SK-N-SH (cell line): ENCODE measurements at regions not wholly inside any gene's neighbourhood (a gene's known extent, or its start where the extent isn't known, plus 50 kb on each side); places are given as distances from the start of the nearest gene placed in this dataset.

Experiments used
- CTCF ChIA-PET: fragments of 300-600, 350-600 bp; formaldehyde crosslinking; extraction: SDS; loops from one replicate; lab custom pipeline; 2021; lab: Yijun Ruan, JAX
- POLR2A ChIA-PET: fragments of 350-600 bp; sonication (Branson Sonifier 250); formaldehyde crosslinking; extraction: SDS; loops from one replicate; lab custom pipeline; 2020; ENCODE audit warnings: antibody characterized with exemption, inconsistent platforms; lab: Yijun Ruan, JAX
- DNase-seq: peaks from one replicate; pipeline ENCODE4 v3.0.0; 2012
- H2AFZ ChIP-seq: fragments of 200-600 bp; sonication (generic); 2 replicates; pipeline ENCODE4 v1.8.1; 2016; ENCODE audit warnings: antibody characterized with exemption, mild to moderate bottlenecking, low read depth
- H3F3A ChIP-seq: fragments of 200-600 bp; sonication (generic); replicated peaks from 2 replicates; pipeline ENCODE3; 2016; ENCODE audit warnings: antibody characterized with exemption, mild to moderate bottlenecking; ENCODE audit not compliant: insufficient read depth
- H3K27ac ChIP-seq, 2 experiments: fragments of 200-500 bp in 1 of 2; fragments of 200-600 bp in 1 of 2; sonication (Bioruptor generic) in 1 of 2; sonication (generic), shearing (Covaris generic) in 1 of 2; 2 replicates each; pipeline versions ENCODE4 v1.5.1 to v1.6.1; 2014 to 2016; ENCODE audit warnings: low read depth in 2 of 2, inconsistent platforms in 1 of 2, low read length in 1 of 2, mild to moderate bottlenecking in 1 of 2, mixed read lengths in 1 of 2
- H3K27me3 ChIP-seq: fragments of 200-600 bp; sonication (generic), shearing (Covaris generic); 2 replicates; pipeline ENCODE4 v1.6.1; 2016; ENCODE audit warnings: mixed run types; ENCODE audit not compliant: insufficient read depth
- H3K36me3 ChIP-seq, 2 experiments: fragments of 200-500 bp in 1 of 2; fragments of 200-600 bp in 1 of 2; sonication (Bioruptor generic) in 1 of 2; sonication (generic) in 1 of 2; replicated peaks in 1 of 2; 2 replicates each; pipeline versions ENCODE3 to v1.5.1; 2014 to 2016; ENCODE audit warnings: low read length in 1 of 2, mild to moderate bottlenecking in 1 of 2; ENCODE audit not compliant: insufficient read depth in 2 of 2, control insufficient read depth in 1 of 2
- H3K4me1 ChIP-seq, 2 experiments: fragments of 200-500 bp in 1 of 2; fragments of 200-600 bp in 1 of 2; sonication (Bioruptor generic) in 1 of 2; sonication (generic), shearing (Covaris generic) in 1 of 2; 2 replicates each; pipeline versions ENCODE4 v1.5.1 to v1.6.1; 2014 to 2016; ENCODE audit warnings: low read depth in 1 of 2, low read length in 1 of 2, mixed run types in 1 of 2; ENCODE audit not compliant: insufficient read depth in 2 of 2, control insufficient read depth in 1 of 2
- H3K4me2 ChIP-seq: fragments of 200-600 bp; sonication (generic), shearing (Covaris generic); 2 replicates; pipeline ENCODE4 v1.6.1; 2017; ENCODE audit warnings: mixed run types
- H3K4me3 ChIP-seq, 2 experiments: fragments of 200-500 bp in 1 of 2; fragments of 200-600 bp in 1 of 2; sonication (Bioruptor generic) in 1 of 2; sonication (generic), shearing (Covaris generic) in 1 of 2; 2 replicates each; pipeline versions ENCODE4 v1.5.1 to v1.8.1; 2014 to 2016; ENCODE audit warnings: low read depth in 2 of 2, inconsistent platforms in 1 of 2, low read length in 1 of 2, mild to moderate bottlenecking in 1 of 2, mixed read lengths in 1 of 2, moderate library complexity in 1 of 2
- H3K79me2 ChIP-seq: fragments of 200-600 bp; sonication (generic); 2 replicates; pipeline ENCODE4 v1.8.1; 2017; ENCODE audit warnings: mild to moderate bottlenecking; ENCODE audit not compliant: insufficient read depth
- H3K9ac ChIP-seq: fragments of 200-600 bp; sonication (generic); 2 replicates; pipeline ENCODE4 v1.6.1; 2017; ENCODE audit warnings: mixed run types
- H3K9me2 ChIP-seq: fragments of 200-600 bp; sonication (generic); 2 replicates; pipeline ENCODE4 v1.6.1; 2017; ENCODE audit warnings: mixed run types
- H3K9me3 ChIP-seq: fragments of 200-600 bp; sonication (generic); 2 replicates; pipeline ENCODE4 v1.6.1; 2017; ENCODE audit warnings: mixed run types, mild to moderate bottlenecking, moderate library complexity
- H4K20me1 ChIP-seq: fragments of 200-600 bp; sonication (generic); 2 replicates; pipeline ENCODE4 v1.6.1; 2017; ENCODE audit warnings: mild to moderate bottlenecking, mixed run types; ENCODE audit not compliant: insufficient read depth
- CHD2 ChIP-seq: fragments of 150-350 bp; IDR thresholded peaks from 2 replicates; pipeline ENCODE4 v1.6.1; 2018; ENCODE audit warnings: low read length; ENCODE audit not compliant: partially characterized antibody
- FOXM1 ChIP-seq: IDR thresholded peaks from 2 replicates; pipeline ENCODE4 v1.4.0; 2012; ENCODE audit warnings: low read depth, mild to moderate bottlenecking
- GABPA ChIP-seq: IDR thresholded peaks from 2 replicates; pipeline ENCODE4 v1.4.0; 2012; ENCODE audit warnings: low read depth, mild to moderate bottlenecking
- GATA2 ChIP-seq: sonication (generic); formaldehyde crosslinking; IDR thresholded peaks from 2 replicates; pipeline ENCODE4 v1.5.0; 2020; ENCODE audit warnings: mild to moderate bottlenecking, missing genetic modification reagents
- JUND ChIP-seq: IDR thresholded peaks from 2 replicates; pipeline ENCODE4 v1.4.0; 2012
- MXI1 ChIP-seq: IDR thresholded peaks from 2 replicates; pipeline ENCODE4 v1.6.1; 2012; ENCODE audit warnings: mild to moderate bottlenecking, low read depth, low read length, improper control_type of control experiment
- NFIC ChIP-seq: IDR thresholded peaks from 2 replicates; pipeline ENCODE4 v1.4.0; 2012; ENCODE audit warnings: borderline replicate concordance
- POLR2AphosphoS5 ChIP-seq: IDR thresholded peaks from 2 replicates; pipeline ENCODE4 v1.6.1; 2012; ENCODE audit warnings: low read depth, low read length
- RXRA ChIP-seq: IDR thresholded peaks from 2 replicates; pipeline ENCODE4 v1.4.0; 2012; ENCODE audit warnings: low read depth, mild to moderate bottlenecking, borderline replicate concordance
- SMC3 ChIP-seq: IDR thresholded peaks from 2 replicates; pipeline ENCODE4 v1.6.1; 2012; ENCODE audit warnings: low read depth, low read length, improper control_type of control experiment
- TAF1 ChIP-seq: IDR thresholded peaks from 2 replicates; pipeline ENCODE4 v1.6.1; 2012; ENCODE audit warnings: low read depth, mild to moderate bottlenecking, low read length, moderate library complexity, borderline replicate concordance
- TCF12 ChIP-seq: IDR thresholded peaks from 2 replicates; pipeline ENCODE4 v1.4.0; 2012
- TEAD4 ChIP-seq: IDR thresholded peaks from 2 replicates; pipeline ENCODE4 v1.4.0; 2012; ENCODE audit warnings: mild to moderate bottlenecking, borderline replicate concordance; ENCODE audit not compliant: insufficient read depth
- YY1 ChIP-seq: IDR thresholded peaks from 2 replicates; pipeline ENCODE4 v1.4.0; 2012; ENCODE audit warnings: low read depth, mild to moderate bottlenecking
- WGBS: methylation state at CpG from one replicate; pipeline ENCODE4 v1.1.6; 2017; ENCODE audit warnings: low lambda C conversion rate; 5-methylcytosine and 5-hydroxymethylcytosine counted together
- TF ChIP-seq, protein P1 (sequence below): IDR thresholded peaks from 2 replicates; pipeline ENCODE4 v1.4.0; 2012; ENCODE audit warnings: low read depth, borderline replicate concordance
- TF ChIP-seq, protein P2 (sequence below): IDR thresholded peaks from 2 replicates; pipeline ENCODE4 v1.6.1; 2012; ENCODE audit warnings: mild to moderate bottlenecking, low read depth, low read length, moderate library complexity
- TF ChIP-seq, protein P3 (sequence below): IDR thresholded peaks from 2 replicates; pipeline ENCODE4; 2012
- TF ChIP-seq, protein P4 (sequence below): fragments of 150-350 bp; IDR thresholded peaks from 2 replicates; pipeline ENCODE4 v1.6.1; 2017; ENCODE audit warnings: antibody characterized with exemption, low read length, low read depth, borderline replicate concordance
- TF ChIP-seq, protein P5 (sequence below): fragments of 200-600 bp; sonication (generic); IDR thresholded peaks from 2 replicates; pipeline ENCODE4 v1.6.1; 2017; ENCODE audit warnings: antibody characterized with exemption, mild to moderate bottlenecking, moderate library complexity

DNA sequence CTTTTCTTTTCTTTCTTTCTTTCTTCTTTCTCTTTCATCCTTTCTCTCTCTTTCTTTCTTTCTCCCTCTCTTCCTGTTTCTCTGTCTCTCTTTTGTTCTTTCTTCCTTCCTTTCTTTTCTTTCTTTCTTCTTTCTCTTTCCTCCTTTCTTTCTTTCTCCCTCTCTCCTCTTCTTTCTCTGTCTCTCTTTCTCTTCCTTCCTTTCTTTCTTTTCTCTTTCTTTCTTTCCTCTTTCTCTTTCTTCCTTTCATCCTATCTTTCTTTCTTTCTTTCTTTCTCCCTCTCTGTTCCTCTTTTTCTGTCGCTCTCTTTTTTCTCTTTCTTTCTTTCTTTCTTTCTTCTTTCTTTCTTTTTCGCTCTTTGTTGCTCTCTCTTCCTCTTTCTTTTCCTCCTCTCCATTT, 1149.2 kb upstream of the AUTS2 start (continued):
- TF ChIP-seq, protein P1, sequence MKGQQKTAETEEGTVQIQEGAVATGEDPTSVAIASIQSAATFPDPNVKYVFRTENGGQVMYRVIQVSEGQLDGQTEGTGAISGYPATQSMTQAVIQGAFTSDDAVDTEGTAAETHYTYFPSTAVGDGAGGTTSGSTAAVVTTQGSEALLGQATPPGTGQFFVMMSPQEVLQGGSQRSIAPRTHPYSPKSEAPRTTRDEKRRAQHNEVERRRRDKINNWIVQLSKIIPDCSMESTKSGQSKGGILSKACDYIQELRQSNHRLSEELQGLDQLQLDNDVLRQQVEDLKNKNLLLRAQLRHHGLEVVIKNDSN: no peak
- TF ChIP-seq, protein P2, sequence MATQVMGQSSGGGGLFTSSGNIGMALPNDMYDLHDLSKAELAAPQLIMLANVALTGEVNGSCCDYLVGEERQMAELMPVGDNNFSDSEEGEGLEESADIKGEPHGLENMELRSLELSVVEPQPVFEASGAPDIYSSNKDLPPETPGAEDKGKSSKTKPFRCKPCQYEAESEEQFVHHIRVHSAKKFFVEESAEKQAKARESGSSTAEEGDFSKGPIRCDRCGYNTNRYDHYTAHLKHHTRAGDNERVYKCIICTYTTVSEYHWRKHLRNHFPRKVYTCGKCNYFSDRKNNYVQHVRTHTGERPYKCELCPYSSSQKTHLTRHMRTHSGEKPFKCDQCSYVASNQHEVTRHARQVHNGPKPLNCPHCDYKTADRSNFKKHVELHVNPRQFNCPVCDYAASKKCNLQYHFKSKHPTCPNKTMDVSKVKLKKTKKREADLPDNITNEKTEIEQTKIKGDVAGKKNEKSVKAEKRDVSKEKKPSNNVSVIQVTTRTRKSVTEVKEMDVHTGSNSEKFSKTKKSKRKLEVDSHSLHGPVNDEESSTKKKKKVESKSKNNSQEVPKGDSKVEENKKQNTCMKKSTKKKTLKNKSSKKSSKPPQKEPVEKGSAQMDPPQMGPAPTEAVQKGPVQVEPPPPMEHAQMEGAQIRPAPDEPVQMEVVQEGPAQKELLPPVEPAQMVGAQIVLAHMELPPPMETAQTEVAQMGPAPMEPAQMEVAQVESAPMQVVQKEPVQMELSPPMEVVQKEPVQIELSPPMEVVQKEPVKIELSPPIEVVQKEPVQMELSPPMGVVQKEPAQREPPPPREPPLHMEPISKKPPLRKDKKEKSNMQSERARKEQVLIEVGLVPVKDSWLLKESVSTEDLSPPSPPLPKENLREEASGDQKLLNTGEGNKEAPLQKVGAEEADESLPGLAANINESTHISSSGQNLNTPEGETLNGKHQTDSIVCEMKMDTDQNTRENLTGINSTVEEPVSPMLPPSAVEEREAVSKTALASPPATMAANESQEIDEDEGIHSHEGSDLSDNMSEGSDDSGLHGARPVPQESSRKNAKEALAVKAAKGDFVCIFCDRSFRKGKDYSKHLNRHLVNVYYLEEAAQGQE: no peak
- TF ChIP-seq GABPA (no peak), TAF1 (no peak), MXI1 (no peak)
- TF ChIP-seq, all 33 proteins: peak for 0

DNA sequence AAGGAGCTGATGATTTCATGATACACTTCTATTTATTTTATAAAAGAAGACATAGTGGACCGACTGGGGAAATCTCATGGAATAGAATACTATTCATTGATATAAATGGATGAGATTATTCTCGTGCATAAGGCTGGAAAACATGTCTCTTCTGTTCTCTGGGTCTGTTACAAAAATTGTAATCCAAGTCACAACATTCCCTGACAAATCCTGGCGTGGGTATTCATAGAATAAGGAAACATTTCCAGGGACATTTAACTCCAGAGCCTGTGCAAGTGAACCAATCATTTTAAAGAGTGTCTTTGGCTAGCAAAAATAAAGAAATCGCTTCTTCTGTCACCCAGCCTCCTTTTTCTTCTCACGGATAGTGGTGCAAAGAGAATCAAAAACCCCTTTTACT, 1148.5 kb upstream of the AUTS2 start:
- H3F3A ChIP-seq: no peaks in the 10 kb centered on the region
- TF ChIP-seq MXI1: no peak
- TF ChIP-seq, protein P3, sequence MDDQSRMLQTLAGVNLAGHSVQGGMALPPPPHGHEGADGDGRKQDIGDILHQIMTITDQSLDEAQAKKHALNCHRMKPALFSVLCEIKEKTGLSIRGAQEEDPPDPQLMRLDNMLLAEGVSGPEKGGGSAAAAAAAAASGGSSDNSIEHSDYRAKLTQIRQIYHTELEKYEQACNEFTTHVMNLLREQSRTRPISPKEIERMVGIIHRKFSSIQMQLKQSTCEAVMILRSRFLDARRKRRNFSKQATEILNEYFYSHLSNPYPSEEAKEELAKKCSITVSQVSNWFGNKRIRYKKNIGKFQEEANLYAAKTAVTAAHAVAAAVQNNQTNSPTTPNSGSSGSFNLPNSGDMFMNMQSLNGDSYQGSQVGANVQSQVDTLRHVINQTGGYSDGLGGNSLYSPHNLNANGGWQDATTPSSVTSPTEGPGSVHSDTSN: no peak
- no peak for TF ChIP-seq RXRA
- no peak for TF ChIP-seq CHD2
- no peak for TF ChIP-seq SMC3
- TF ChIP-seq, protein P4, sequence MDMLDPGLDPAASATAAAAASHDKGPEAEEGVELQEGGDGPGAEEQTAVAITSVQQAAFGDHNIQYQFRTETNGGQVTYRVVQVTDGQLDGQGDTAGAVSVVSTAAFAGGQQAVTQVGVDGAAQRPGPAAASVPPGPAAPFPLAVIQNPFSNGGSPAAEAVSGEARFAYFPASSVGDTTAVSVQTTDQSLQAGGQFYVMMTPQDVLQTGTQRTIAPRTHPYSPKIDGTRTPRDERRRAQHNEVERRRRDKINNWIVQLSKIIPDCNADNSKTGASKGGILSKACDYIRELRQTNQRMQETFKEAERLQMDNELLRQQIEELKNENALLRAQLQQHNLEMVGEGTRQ: no peak
- no peak for TF ChIP-seq TEAD4
- TF ChIP-seq GABPA: no peak
- no peak for TF ChIP-seq GATA2
- TF ChIP-seq TCF12: no peak
- TF ChIP-seq NFIC: no peak
- TF ChIP-seq YY1: no peak
- no peak for TF ChIP-seq JUND
- TF ChIP-seq, protein P5, sequence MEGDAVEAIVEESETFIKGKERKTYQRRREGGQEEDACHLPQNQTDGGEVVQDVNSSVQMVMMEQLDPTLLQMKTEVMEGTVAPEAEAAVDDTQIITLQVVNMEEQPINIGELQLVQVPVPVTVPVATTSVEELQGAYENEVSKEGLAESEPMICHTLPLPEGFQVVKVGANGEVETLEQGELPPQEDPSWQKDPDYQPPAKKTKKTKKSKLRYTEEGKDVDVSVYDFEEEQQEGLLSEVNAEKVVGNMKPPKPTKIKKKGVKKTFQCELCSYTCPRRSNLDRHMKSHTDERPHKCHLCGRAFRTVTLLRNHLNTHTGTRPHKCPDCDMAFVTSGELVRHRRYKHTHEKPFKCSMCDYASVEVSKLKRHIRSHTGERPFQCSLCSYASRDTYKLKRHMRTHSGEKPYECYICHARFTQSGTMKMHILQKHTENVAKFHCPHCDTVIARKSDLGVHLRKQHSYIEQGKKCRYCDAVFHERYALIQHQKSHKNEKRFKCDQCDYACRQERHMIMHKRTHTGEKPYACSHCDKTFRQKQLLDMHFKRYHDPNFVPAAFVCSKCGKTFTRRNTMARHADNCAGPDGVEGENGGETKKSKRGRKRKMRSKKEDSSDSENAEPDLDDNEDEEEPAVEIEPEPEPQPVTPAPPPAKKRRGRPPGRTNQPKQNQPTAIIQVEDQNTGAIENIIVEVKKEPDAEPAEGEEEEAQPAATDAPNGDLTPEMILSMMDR: no peak
- TF ChIP-seq POLR2AphosphoS5: no peak
- no peak for TF ChIP-seq FOXM1
- TF ChIP-seq, all 33 proteins: peak for 0
- Histone ChIP-seq H3K4me2 (no peak overlapping the region), H3K79me2 (no peaks in the 10 kb centered on the region), H3K9ac (no peak overlapping the region), H3K4me1 (no peaks in the 10 kb centered on the region), H3K36me3 (no peaks in the 10 kb centered on the region), H3K9me2 (no peaks in the 10 kb centered on the region), H3K27ac (no peak overlapping the region), H4K20me1 (no peaks in the 10 kb centered on the region), H3K27me3 (no peaks in the 10 kb centered on the region), H3K4me3 (no peak overlapping the region), H2AFZ (no peak overlapping the region), H3K9me3 (no peaks in the 10 kb centered on the region)
- DNase-seq: no peak
- ChIA-PET POLR2A (no interaction called here), CTCF (no interaction called here)
- 37% methylated on average over 5 of the region's 5 CpGs for WGBS
